SK-N-SH treated with all-trans-retinoic acid at 6 μM for 48 hours (cell line): ENCODE measurements at regions not wholly inside any gene's neighbourhood (a gene's known extent, or its start where the extent isn't known, plus 50 kb on each side); places are given as distances from the start of the nearest gene placed in this dataset.

Source experiments
- BACH2 ChIP-seq: fragments of 250-450 bp; sonication (Bioruptor Pico); IDR thresholded peaks from 2 replicates; pipeline ENCODE4 v1.9.0; 2021; ENCODE audit warnings: mild to moderate bottlenecking, borderline replicate concordance
- CREB5 ChIP-seq: fragments of 250-450 bp; sonication (Bioruptor Pico); IDR thresholded peaks from 2 replicates; pipeline ENCODE4 v1.5.1; 2020; ENCODE audit warnings: low read depth, mild to moderate bottlenecking, moderate library complexity
- CSDC2 ChIP-seq: fragments of 250-450 bp; sonication (Bioruptor Pico); IDR thresholded peaks from 2 replicates; pipeline ENCODE4 v1.5.0; 2020; ENCODE audit warnings: mild to moderate bottlenecking, moderate library complexity
- OSR1 ChIP-seq: fragments of 250-450 bp; sonication (Bioruptor Pico); IDR thresholded peaks from 2 replicates; pipeline ENCODE4 v1.8.0; 2022; ENCODE audit warnings: moderate library complexity, mild to moderate bottlenecking, inconsistent platforms
- POU6F1 ChIP-seq: fragments of 250-450 bp; sonication (Bioruptor Pico); IDR thresholded peaks from 2 replicates; pipeline ENCODE4 v1.8.0; 2021; ENCODE audit warnings: low read depth, mild to moderate bottlenecking, moderate library complexity, borderline replicate concordance
- RARB ChIP-seq: fragments of 250-450 bp; sonication (Bioruptor Pico); IDR thresholded peaks from 2 replicates; pipeline ENCODE4 v1.8.0; 2021; ENCODE audit warnings: mild to moderate bottlenecking, moderate library complexity
- TCF4 ChIP-seq: fragments of 250-450 bp; sonication (Bioruptor Pico); IDR thresholded peaks from 2 replicates; pipeline ENCODE4 v1.8.0; 2021; ENCODE audit warnings: mild to moderate bottlenecking, moderate library complexity, borderline replicate concordance
- ZC3H10 ChIP-seq: fragments of 250-450 bp; sonication (Bioruptor Pico); IDR thresholded peaks from 2 replicates; pipeline ENCODE4 v1.5.1; 2021; ENCODE audit warnings: mild to moderate bottlenecking, moderate library complexity
- ZFP30 ChIP-seq: fragments of 450-650 bp; formaldehyde crosslinking; IDR thresholded peaks from 2 replicates; pipeline ENCODE4 v1.5.0; 2022; ENCODE audit warnings: mild to moderate bottlenecking, moderate library complexity
- ZNF565 ChIP-seq: fragments of 450-650 bp; formaldehyde crosslinking; conservative IDR thresholded peaks from 2 replicates; pipeline ENCODE4 v1.5.0; 2020; ENCODE audit warnings: low read depth, mild to moderate bottlenecking, moderate library complexity
- ZNF70 ChIP-seq: fragments of 450-650 bp; formaldehyde crosslinking; IDR thresholded peaks from 2 replicates; pipeline ENCODE4 v1.5.0; 2020; ENCODE audit warnings: mild to moderate bottlenecking, moderate library complexity
- TF ChIP-seq, protein P1 (sequence below): fragments of 250-450 bp; sonication (Bioruptor Pico); IDR thresholded peaks from 2 replicates; pipeline ENCODE4 v1.5.1; 2021; ENCODE audit warnings: mild to moderate bottlenecking, moderate library complexity
- TF ChIP-seq, protein P2 (sequence below): fragments of 250-450 bp; sonication (Bioruptor Pico); IDR thresholded peaks from 2 replicates; pipeline ENCODE4 v1.8.0; 2020; ENCODE audit warnings: mild to moderate bottlenecking, moderate library complexity, borderline replicate concordance

- TF ChIP-seq ZNF70 = no peak
- TF ChIP-seq, protein P1, sequence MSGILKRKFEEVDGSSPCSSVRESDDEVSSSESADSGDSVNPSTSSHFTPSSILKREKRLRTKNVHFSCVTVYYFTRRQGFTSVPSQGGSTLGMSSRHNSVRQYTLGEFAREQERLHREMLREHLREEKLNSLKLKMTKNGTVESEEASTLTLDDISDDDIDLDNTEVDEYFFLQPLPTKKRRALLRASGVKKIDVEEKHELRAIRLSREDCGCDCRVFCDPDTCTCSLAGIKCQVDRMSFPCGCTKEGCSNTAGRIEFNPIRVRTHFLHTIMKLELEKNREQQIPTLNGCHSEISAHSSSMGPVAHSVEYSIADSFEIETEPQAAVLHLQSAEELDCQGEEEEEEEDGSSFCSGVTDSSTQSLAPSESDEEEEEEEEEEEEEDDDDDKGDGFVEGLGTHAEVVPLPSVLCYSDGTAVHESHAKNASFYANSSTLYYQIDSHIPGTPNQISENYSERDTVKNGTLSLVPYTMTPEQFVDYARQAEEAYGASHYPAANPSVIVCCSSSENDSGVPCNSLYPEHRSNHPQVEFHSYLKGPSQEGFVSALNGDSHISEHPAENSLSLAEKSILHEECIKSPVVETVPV (CRISPR knock-in tag) = no peak
- TF ChIP-seq RARB (CRISPR knock-in tag) = no peak
- TF ChIP-seq BACH2 (CRISPR knock-in tag) = no peak
- TF ChIP-seq CREB5 (CRISPR knock-in tag) = no peak
- no peak for TF ChIP-seq TCF4 (CRISPR knock-in tag)
- TF ChIP-seq OSR1 (CRISPR knock-in tag) = no peak
- no peak for TF ChIP-seq CSDC2
- TF ChIP-seq, protein P2, sequence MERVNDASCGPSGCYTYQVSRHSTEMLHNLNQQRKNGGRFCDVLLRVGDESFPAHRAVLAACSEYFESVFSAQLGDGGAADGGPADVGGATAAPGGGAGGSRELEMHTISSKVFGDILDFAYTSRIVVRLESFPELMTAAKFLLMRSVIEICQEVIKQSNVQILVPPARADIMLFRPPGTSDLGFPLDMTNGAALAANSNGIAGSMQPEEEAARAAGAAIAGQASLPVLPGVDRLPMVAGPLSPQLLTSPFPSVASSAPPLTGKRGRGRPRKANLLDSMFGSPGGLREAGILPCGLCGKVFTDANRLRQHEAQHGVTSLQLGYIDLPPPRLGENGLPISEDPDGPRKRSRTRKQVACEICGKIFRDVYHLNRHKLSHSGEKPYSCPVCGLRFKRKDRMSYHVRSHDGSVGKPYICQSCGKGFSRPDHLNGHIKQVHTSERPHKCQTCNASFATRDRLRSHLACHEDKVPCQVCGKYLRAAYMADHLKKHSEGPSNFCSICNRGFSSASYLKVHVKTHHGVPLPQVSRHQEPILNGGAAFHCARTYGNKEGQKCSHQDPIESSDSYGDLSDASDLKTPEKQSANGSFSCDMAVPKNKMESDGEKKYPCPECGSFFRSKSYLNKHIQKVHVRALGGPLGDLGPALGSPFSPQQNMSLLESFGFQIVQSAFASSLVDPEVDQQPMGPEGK (CRISPR knock-in tag) = no peak
- TF ChIP-seq ZFP30 (CRISPR knock-in tag) = no peak
- no peak for TF ChIP-seq ZC3H10
- no peak for TF ChIP-seq ZNF565 (CRISPR knock-in tag)
- TF ChIP-seq POU6F1 (CRISPR knock-in tag) = no peak
Observed at GRCh38 chr13:105007166-105007808, 1528.2 kb downstream of the EFNB2 start.
